NB4 (cell line): ENCODE measurements at regions not wholly inside any gene's neighbourhood (a gene's known extent, or its start where the extent isn't known, plus 50 kb on each side); places are given as distances from the start of the nearest gene placed in this dataset.

Experiments
- DNase-seq: peaks from one replicate; pipeline ENCODE4 v3.0.0; 2010; ENCODE audit warnings: low read depth
- H3K4me3 ChIP-seq: one replicate; pipeline ENCODE4 v1.5.1; 2011; ENCODE audit warnings: mild to moderate bottlenecking, low read depth, low read length, moderate library complexity
- MYC ChIP-seq: IDR thresholded peaks from 2 replicates; pipeline ENCODE4 v1.6.1; 2011; ENCODE audit warnings: low read depth, low read length
- POLR2A ChIP-seq: IDR thresholded peaks from 2 replicates; pipeline ENCODE4 v1.6.1; 2011; ENCODE audit warnings: mild to moderate bottlenecking; ENCODE audit not compliant: insufficient read length; ENCODE audit errors: extremely low read depth
- TF ChIP-seq, protein P1 (sequence below): IDR thresholded peaks from 2 replicates; pipeline ENCODE4 v1.6.1; 2011; ENCODE audit warnings: low read depth, low read length
- TF ChIP-seq, protein P2 (sequence below): IDR thresholded peaks from one replicate; pipeline ENCODE4 v1.5.1; 2012; ENCODE audit warnings: low read depth, low read length

DNA sequence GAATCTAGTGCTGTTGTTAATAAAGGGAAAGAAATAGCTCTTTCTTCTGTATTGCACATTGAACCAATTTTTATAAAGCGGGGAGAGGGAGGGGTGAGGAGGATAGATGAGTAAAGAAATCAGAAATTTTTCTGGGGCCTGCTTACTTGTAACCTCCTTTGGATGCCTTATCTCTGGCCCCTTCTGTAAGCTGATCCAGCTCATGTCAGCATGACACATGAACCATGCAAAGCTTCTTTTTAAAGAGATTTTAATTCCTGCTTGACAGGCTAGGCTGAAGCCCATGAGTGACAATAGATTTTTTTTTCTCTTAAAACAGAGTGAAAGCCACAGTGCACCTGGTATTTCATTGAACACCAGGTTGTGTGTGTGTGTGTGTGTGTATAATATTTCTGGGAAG lies 325.3 kb downstream of the PRL start:
- H3K4me3 ChIP-seq = no peak overlapping the region
- DNase-seq = no peak
- TF ChIP-seq POLR2A (no peak), MYC (no peak)
- TF ChIP-seq, protein P1, sequence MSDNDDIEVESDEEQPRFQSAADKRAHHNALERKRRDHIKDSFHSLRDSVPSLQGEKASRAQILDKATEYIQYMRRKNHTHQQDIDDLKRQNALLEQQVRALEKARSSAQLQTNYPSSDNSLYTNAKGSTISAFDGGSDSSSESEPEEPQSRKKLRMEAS = no peak
- TF ChIP-seq, protein P2, sequence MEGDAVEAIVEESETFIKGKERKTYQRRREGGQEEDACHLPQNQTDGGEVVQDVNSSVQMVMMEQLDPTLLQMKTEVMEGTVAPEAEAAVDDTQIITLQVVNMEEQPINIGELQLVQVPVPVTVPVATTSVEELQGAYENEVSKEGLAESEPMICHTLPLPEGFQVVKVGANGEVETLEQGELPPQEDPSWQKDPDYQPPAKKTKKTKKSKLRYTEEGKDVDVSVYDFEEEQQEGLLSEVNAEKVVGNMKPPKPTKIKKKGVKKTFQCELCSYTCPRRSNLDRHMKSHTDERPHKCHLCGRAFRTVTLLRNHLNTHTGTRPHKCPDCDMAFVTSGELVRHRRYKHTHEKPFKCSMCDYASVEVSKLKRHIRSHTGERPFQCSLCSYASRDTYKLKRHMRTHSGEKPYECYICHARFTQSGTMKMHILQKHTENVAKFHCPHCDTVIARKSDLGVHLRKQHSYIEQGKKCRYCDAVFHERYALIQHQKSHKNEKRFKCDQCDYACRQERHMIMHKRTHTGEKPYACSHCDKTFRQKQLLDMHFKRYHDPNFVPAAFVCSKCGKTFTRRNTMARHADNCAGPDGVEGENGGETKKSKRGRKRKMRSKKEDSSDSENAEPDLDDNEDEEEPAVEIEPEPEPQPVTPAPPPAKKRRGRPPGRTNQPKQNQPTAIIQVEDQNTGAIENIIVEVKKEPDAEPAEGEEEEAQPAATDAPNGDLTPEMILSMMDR = no peak

DNA sequence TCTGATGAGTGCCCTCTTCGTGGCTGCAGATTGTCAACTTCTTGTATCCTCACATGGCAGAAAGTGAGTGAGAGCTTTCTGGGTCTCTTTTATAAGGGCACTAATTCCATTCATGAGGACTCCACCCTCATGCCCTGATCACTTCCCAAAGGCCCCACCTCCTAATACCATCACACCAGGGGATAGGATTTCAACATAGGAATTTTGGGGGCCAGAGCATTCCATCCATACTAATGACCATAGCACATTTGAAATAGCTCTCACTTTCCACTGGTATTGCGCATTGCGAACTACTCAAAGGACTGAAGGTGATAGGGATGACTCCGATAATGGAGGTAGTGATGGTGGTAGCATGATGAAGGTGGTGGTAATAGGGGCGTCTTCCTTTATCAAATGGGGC lies 324.3 kb downstream of the PRL start:
- DNase-seq = no peak
- no peak for TF ChIP-seq MYC
- TF ChIP-seq, protein P2 = no peak
- TF ChIP-seq, protein P1 = no peak
- no peak overlapping the region for H3K4me3 ChIP-seq

DNA sequence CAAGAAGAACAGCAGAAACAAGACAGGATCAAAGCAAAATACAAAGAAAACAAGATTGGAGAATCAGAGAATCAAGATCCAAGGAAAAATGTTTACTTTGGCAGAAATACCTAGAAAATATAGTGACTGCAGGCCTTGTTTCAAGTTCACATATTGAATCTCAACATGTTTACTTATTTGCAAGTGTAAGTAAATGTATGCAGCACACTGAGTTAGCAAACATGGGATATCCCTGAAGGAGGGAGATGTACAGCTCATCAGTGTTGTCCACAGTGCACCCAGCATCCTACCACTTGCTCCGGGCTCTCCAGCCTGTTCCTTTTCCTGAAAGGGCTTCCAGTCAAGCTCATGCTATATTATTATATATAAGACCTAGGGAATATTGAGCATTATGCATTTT lies 319.5 kb downstream of the PRL start:
- no peak overlapping the region for H3K4me3 ChIP-seq
- DNase-seq = no peak
- TF ChIP-seq POLR2A (no peak), MYC (no peak)
- TF ChIP-seq, protein P2 = no peak
- TF ChIP-seq, protein P1 = no peak

DNA sequence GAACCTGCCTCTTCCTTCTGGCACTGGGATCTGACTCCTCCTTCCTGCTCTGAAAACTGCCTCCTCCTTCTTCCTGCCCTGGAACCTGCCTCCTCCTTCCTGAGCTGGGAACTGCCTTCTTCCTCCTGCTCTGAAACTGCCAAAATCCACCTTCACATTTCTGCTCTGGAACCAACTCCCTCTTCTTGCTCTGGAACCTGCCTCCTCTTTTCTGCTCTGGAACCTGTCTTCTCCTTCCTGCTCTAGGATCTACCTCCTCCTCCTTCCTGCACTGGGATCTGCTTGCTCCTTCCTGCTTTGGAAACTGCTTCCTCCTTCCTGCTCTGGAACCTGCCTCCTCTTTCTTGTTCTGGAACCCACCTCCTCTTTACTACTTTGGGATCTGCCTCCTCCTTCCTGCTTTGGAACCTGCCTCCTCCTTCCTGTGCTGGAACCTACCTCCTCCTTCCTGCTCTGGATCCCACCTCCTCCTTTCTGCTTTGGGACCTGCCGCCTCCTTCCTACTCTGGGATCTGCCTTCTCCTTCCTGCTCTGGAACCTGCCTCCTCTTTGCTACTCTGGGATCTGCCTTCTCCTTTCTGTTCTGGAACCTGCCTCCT lies 315.5 kb downstream of the PRL start:
- TF ChIP-seq POLR2A (no peak), MYC (no peak)
- DNase-seq = no peak

DNA sequence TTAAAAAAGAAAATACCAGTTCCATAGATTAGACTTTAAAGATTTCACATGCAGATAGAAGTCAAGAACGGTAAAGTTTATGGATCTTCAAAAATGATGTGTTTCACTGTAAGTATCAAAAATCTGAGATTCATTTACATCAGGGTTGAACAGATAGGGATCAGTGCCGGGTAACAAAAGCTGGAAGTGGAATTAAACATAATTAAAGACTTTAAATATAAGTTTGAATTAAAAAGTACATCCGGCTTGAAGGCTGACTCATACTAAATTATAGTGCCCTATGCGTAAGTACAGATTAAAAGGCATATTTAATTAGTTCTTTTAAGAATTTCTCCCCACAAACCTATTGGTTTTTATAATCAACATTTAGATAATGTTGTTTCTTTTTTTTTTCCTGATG lies 312.7 kb downstream of the PRL start:
- TF ChIP-seq, protein P1 = no peak
- no peak for DNase-seq
- H3K4me3 ChIP-seq = no peak overlapping the region

More for the DNA sequence above, 315.5 kb downstream of the PRL start:
- no peak overlapping the region for H3K4me3 ChIP-seq

DNA sequence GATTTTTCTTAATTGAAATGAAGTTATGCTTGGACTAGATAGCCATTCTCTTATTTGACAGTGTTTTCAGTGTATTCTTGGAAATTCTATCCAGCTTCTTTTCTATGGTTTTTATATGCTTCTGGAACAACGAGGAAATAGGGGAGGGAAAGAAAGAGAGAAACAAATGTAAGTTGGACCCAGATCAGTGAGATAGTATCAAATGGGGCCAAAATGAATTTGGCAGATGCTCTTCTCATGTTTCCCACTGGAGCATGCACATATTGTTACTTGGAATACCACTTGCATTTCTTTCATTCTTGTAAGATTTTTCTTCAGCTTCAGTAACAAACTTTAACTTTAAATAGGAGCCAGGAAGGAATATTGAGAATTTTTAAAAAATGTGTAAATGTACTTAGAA lies 312.3 kb downstream of the PRL start:
- no peak overlapping the region for H3K4me3 ChIP-seq
- TF ChIP-seq POLR2A (no peak), MYC (no peak)
- TF ChIP-seq, protein P1 = no peak
- TF ChIP-seq, protein P2 = no peak
- DNase-seq = no peak

DNA sequence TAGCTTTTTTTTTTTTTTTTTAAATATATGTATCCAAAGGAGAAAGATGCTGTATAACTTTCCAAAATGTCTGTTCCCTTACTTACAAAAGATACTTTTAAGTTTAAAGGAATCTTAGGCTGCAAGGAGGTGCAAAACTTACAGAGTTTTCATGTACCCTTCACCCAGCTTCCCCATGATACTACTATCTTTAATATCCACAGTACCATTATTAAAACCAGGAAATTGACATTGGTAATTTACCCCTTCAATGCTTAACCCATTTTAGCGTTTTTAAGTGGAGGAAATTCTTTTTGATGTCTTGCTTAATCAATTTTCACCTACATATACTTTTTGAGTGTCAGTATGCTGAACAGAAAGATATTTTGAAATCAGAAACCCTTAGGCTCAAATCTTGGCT lies 310.9 kb downstream of the PRL start:
- H3K4me3 ChIP-seq = no peak overlapping the region
- TF ChIP-seq POLR2A = no peak
- TF ChIP-seq, protein P1 = no peak
- TF ChIP-seq MYC = no peak
- TF ChIP-seq, protein P2 = no peak
- no peak for DNase-seq
